ENCODE measurements at regions not wholly inside any gene's neighbourhood (a gene's known extent, or its start where the extent isn't known, plus 50 kb on each side); places are given as distances from the start of the nearest gene placed in this dataset.

DNA sequence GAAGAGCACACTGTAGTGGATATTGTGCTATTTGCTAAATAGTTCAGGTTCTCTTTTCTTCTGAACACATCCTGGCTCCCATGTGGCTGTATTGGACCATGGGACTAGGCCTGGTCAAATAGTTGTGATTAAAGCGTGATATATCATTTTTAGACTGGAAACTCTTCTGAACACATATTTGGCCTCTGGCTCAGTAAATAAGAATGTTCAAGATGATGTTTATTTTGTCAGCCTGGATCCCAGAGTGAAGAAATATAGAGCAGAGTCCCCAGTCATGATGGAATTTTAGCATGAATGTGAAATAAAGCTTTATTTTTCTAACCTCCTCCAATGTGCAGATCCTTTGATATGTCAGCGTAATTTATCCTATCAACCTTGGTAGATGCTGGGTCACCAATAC, 542.6 kb downstream of the ADGRL2 start:
- H3K4me3 ChIP-seq (ENCODE audit: control insufficient read depth, low read depth, low read length): no peak overlapping the region
- DNase-seq (ENCODE audit: low read depth): no peak
- TF ChIP-seq, protein P1, sequence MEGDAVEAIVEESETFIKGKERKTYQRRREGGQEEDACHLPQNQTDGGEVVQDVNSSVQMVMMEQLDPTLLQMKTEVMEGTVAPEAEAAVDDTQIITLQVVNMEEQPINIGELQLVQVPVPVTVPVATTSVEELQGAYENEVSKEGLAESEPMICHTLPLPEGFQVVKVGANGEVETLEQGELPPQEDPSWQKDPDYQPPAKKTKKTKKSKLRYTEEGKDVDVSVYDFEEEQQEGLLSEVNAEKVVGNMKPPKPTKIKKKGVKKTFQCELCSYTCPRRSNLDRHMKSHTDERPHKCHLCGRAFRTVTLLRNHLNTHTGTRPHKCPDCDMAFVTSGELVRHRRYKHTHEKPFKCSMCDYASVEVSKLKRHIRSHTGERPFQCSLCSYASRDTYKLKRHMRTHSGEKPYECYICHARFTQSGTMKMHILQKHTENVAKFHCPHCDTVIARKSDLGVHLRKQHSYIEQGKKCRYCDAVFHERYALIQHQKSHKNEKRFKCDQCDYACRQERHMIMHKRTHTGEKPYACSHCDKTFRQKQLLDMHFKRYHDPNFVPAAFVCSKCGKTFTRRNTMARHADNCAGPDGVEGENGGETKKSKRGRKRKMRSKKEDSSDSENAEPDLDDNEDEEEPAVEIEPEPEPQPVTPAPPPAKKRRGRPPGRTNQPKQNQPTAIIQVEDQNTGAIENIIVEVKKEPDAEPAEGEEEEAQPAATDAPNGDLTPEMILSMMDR (IDR thresholded peaks at IDR 0.05; ENCODE audit: control insufficient read depth, insufficient read depth, low read depth, low read length, missing control alignments): no peak

DNA sequence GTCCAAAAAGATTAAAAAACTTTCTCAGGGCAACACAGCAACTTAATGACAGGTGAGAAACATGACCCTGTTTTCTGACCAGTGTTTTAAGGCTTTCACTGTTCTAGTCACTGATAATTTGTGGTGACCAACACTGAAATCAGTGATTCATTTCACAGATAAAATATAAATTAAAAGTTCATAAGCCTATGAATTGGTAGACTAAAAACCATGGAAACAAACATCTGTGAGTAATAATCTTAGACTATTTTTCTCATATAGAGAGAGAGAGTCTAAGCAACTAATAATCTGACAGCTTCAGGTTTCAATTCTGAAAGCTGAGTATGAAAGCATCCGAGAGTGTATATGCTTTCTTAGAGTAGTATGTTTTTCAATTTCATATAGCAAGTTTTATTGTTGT, 536.9 kb downstream of the ADGRL2 start:
- TF ChIP-seq, protein P1 (IDR thresholded peaks at IDR 0.05; ENCODE audit: control insufficient read depth, insufficient read depth, low read depth, low read length, missing control alignments): no peak
- H3K4me3 ChIP-seq (ENCODE audit: control insufficient read depth, low read depth, low read length): no peak overlapping the region
- no peak for DNase-seq (ENCODE audit: low read depth)

DNA sequence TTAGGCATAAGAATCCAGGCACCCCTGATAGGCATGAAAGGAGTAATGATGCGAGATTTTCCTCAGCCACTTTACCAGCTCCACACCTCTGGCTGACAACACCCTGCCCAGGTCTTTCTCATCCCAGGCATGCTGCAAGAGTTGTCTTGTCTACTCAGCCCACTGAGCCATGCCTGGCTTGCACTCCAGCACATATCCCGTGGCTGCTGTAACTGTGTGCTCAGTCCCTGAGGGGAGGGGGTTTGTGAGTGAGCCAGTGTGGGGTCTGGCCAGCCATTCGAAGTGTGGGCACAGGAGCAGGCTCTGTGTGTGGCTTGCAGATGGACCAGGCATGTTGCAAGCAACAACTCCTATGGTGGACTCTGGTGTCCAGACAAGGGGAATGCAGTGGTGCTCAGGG, 529.6 kb downstream of the ADGRL2 start:
- TF ChIP-seq, protein P1 (IDR thresholded peaks at IDR 0.05; ENCODE audit: control insufficient read depth, insufficient read depth, low read depth, low read length, missing control alignments): no peak
- H3K4me3 ChIP-seq (ENCODE audit: control insufficient read depth, low read depth, low read length): no peak overlapping the region
- no peak for DNase-seq (ENCODE audit: low read depth)

DNA sequence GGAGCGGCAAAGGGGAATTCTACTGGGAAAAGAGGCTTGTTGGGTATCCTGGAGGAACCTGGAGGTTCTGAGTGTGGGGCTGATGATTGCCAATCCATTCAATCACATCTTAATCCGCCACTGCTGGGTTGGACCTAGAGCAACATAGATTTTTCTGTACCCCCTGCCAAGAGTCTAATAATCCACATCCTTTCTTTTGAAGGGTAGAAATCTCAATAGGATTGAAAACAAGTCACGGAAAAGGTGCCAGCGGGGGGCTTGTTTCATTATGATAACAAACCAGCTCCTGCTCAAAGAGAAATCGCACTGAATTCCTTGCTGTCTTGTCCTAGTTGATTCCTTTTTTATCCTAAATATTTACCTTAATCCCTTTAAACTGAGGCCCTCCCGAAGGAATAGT, 528.5 kb downstream of the ADGRL2 start:
- TF ChIP-seq, protein P1 (IDR thresholded peaks at IDR 0.05; ENCODE audit: control insufficient read depth, insufficient read depth, low read depth, low read length, missing control alignments): no peak
- no peak for DNase-seq (ENCODE audit: low read depth)
- no peak overlapping the region for H3K4me3 ChIP-seq (ENCODE audit: control insufficient read depth, low read depth, low read length)

DNA sequence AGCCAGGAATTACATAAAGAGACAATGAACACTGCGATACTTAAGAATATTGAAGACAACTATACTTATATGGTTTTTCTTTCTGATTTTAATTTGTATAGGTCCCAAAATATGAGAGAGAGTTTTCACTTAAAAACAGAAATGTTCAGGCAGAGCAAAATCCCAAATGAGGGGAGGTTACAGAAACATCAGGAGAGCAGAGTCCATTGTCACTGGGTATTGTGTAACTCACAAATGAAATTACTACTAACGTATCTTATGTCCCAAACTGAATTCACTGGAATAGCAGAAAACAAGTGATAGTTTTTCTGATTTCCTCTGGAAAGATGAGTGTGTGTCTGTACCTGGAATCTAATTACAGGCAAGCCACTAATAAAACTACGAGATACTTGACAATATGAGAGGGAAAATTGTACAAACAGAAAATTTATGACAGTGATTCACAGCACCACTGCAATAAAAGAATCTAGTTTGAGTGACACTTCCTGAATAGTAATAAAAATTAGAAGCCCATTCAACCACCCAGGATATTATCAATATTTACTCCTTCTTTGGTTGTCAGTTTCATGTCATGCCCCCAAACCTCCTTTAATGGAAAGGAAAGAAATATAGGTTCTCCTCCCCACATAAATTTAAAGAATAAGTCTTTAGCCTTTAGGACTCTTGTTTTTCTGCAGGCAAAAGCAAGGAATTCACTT, 522.6 kb downstream of the ADGRL2 start:
- no peak for DNase-seq (ENCODE audit: low read depth)
- no peak overlapping the region for H3K4me3 ChIP-seq (ENCODE audit: control insufficient read depth, low read depth, low read length)
- TF ChIP-seq, protein P1 (IDR thresholded peaks at IDR 0.05; ENCODE audit: control insufficient read depth, insufficient read depth, low read depth, low read length, missing control alignments): no peak

DNA sequence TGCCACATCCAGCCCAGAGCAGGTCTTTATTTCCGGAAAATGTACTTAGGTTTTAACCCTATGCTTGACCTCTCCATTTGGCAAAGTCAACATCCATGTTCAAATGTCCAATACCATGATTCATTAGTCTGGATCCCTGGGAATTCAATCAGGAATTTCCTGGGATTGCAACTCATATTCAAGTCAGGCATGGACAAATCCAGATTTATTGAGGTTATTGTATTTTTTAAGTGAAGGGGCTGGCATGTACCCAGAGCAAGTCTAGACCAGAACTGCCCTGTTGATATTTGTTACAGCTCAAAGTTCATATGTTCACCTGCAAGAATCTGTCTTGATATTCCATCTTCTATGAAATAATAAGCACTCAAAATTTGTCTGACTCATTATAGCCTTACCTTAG, 521.1 kb downstream of the ADGRL2 start:
- H3K4me3 ChIP-seq (ENCODE audit: control insufficient read depth, low read depth, low read length): no peak overlapping the region
- no peak for DNase-seq (ENCODE audit: low read depth)
- TF ChIP-seq, protein P1 (IDR thresholded peaks at IDR 0.05; ENCODE audit: control insufficient read depth, insufficient read depth, low read depth, low read length, missing control alignments): no peak
